Caco-2 (cell line): ENCODE measurements at regions not wholly inside any gene's neighbourhood (a gene's known extent, or its start where the extent isn't known, plus 50 kb on each side); places are given as distances from the start of the nearest gene placed in this dataset.

Experiments used
- BruUV-seq: library from RNA; stranded (reverse); fragments of 400-500 nt; replicated peaks from 2 replicates; lab custom pipeline; 2021; lab: Mats Ljungman, UMichigan
- CTCF ChIA-PET: fragments of 300-600 bp; sonication (Branson Sonifier 250); formaldehyde crosslinking; loops from one replicate; lab custom pipeline; 2022; ENCODE audit warnings: antibody characterized with exemption; lab: Charles Lee
- POLR2A ChIA-PET: fragments of 300-600 bp; sonication (Branson Sonifier 250); formaldehyde crosslinking; loops from one replicate; lab custom pipeline; 2022; ENCODE audit warnings: antibody characterized with exemption; lab: Charles Lee
- DNase-seq, 2 experiments: peaks; one replicate each; pipeline versions ENCODE4 v3.0.0 to v3.0.0-alpha.2; 2020 to 2022
- H3K27me3 ChIP-seq: replicated peaks from 2 replicates; pipeline ENCODE4 v1.6.0; 2011; ENCODE audit warnings: low read length; ENCODE audit not compliant: control insufficient read depth, insufficient read depth
- H3K36me3 ChIP-seq: 2 replicates; pipeline ENCODE4 v1.5.1; 2011; ENCODE audit warnings: low read length; ENCODE audit not compliant: control insufficient read depth, insufficient read depth
- H3K4me1 ChIP-seq: fragments of 250-450 bp; sonication (Bioruptor Pico); 2 replicates; pipeline ENCODE4 v1.5.1; 2020; ENCODE audit warnings: mild to moderate bottlenecking
- H3K4me3 ChIP-seq: 2 replicates; pipeline ENCODE4 v1.5.1; 2011; ENCODE audit warnings: low read depth, mild to moderate bottlenecking, control low read depth, low read length
- H3K9me3 ChIP-seq: fragments of 250-450 bp; sonication (Bioruptor Pico); 2 replicates; pipeline ENCODE4 v1.5.1; 2020; ENCODE audit warnings: mild to moderate bottlenecking, moderate library complexity
- H3K27ac Mint-ChIP-seq: one replicate; pipeline ENCODE4 v1.8.0; 2022; ENCODE audit warnings: mixed read lengths; ENCODE audit not compliant: unreplicated experiment
- H3K27me3 Mint-ChIP-seq: one replicate; pipeline ENCODE4 v1.8.0; 2022; ENCODE audit warnings: mixed read lengths; ENCODE audit not compliant: insufficient read depth, unreplicated experiment
- H3K36me3 Mint-ChIP-seq: one replicate; pipeline ENCODE4 v1.8.0; 2022; ENCODE audit warnings: mild to moderate bottlenecking, mixed read lengths; ENCODE audit not compliant: insufficient read depth, unreplicated experiment
- H3K4me1 Mint-ChIP-seq: one replicate; pipeline ENCODE4 v1.8.0; 2022; ENCODE audit warnings: low read depth, mixed read lengths; ENCODE audit not compliant: unreplicated experiment
- H3K4me3 Mint-ChIP-seq: one replicate; pipeline ENCODE4 v1.8.0; 2022; ENCODE audit warnings: mild to moderate bottlenecking, moderate library complexity, mixed read lengths; ENCODE audit not compliant: unreplicated experiment
- H3K9me3 Mint-ChIP-seq: one replicate; pipeline ENCODE4 v1.8.0; 2022; ENCODE audit warnings: mixed read lengths; ENCODE audit not compliant: unreplicated experiment
- intact Hi-C: fragments of 100-400 bp; cut with micrococcal nuclease; formaldehyde crosslinking; loops from one replicate; pipeline ENCODE4 v1.10.0; 2022; ENCODE audit not compliant: unreplicated experiment
- TF ChIP-seq, protein P1 (sequence below), 2 experiments: fragments of 200-600 bp in 1 of 2; IDR thresholded peaks; 1 replicate in 1 of 2; 2 replicates in 1 of 2; pipeline versions ENCODE4 v1.5.1 to v1.8.0; 2011 to 2022; ENCODE audit warnings: antibody characterized with exemption in 1 of 2, control low read depth in 1 of 2, inconsistent platforms in 1 of 2, low read depth in 1 of 2, low read length in 1 of 2, mild to moderate bottlenecking in 1 of 2, moderate library complexity in 1 of 2; ENCODE audit not compliant: insufficient read depth in 1 of 2, severe bottlenecking in 1 of 2, unreplicated experiment in 1 of 2

DNA sequence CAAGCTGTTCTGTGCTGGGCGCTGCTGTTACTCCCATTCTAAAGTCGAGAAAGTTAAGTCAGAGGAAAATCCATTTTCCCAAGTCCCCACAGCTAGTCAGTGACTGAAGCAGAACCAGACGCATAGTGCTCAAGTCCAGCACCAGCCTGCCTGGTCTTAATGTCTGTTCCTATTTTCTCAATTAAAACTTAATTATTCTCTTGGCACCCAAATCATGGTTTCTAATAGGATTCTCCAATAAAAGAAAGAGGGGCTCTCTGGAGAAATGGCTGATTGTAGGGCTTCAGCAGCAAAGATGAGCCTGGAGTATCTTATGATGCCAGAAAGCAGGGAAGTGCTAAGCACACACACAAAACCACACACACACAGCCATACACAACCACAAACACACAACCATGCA is 531.0 kb upstream of the SALL3 start:
- POLR2A ChIA-PET: no interaction called here
- TF ChIP-seq, protein P1, sequence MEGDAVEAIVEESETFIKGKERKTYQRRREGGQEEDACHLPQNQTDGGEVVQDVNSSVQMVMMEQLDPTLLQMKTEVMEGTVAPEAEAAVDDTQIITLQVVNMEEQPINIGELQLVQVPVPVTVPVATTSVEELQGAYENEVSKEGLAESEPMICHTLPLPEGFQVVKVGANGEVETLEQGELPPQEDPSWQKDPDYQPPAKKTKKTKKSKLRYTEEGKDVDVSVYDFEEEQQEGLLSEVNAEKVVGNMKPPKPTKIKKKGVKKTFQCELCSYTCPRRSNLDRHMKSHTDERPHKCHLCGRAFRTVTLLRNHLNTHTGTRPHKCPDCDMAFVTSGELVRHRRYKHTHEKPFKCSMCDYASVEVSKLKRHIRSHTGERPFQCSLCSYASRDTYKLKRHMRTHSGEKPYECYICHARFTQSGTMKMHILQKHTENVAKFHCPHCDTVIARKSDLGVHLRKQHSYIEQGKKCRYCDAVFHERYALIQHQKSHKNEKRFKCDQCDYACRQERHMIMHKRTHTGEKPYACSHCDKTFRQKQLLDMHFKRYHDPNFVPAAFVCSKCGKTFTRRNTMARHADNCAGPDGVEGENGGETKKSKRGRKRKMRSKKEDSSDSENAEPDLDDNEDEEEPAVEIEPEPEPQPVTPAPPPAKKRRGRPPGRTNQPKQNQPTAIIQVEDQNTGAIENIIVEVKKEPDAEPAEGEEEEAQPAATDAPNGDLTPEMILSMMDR (IDR thresholded peaks at IDR 0.05; ENCODE audit: insufficient read depth in 1 of 2, low read depth in 1 of 2, low read length in 1 of 2, severe bottlenecking in 1 of 2, unreplicated experiment in 1 of 2): no peak
- CTCF ChIA-PET: no interaction called here
- no peaks in the 10 kb centered on the region for H3K27me3 ChIP-seq
- no peaks in the 10 kb centered on the region for H3K36me3 Mint-ChIP-seq
- H3K36me3 ChIP-seq: no peaks in the 10 kb centered on the region
- no peak overlapping the region for H3K4me3 Mint-ChIP-seq
- no peak overlapping the region for H3K4me3 ChIP-seq
- H3K9me3 Mint-ChIP-seq: peaks cover 11% of the 10 kb centered on the region
- H3K9me3 ChIP-seq: no peaks in the 10 kb centered on the region
- no peak for DNase-seq
- H3K27ac Mint-ChIP-seq: no peak overlapping the region
- intact Hi-C loops: no loop called here
- H3K4me1 ChIP-seq: no peaks in the 10 kb centered on the region
- no peaks in the 10 kb centered on the region for H3K4me1 Mint-ChIP-seq
- BruUV-seq: no TSS peak
- H3K27me3 Mint-ChIP-seq: no peaks in the 10 kb centered on the region

DNA sequence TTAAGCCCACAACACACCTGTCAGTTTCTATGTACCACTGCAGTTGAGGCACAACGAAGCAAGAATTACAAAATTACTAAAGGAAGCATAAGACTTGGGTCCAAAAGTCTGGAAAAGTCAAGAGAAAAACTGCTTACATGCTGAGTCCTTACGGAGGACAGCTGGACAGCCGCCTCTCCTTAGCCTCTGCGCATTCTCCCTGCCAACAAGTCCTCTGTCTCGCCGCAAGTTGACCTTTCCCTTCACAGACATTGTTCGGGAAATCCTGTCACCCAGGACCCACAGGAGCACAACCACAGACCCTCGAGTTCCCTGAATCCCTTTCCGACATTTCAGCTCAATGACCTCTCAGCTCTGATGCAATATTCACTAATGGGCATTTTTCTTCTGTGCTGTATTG is 525.4 kb upstream of the SALL3 start:
- Mint-ChIP-seq H3K36me3 (no peaks in the 10 kb centered on the region), H3K27me3 (no peaks in the 10 kb centered on the region), H3K27ac (no peak overlapping the region), H3K4me1 (no peaks in the 10 kb centered on the region), H3K9me3 (no peaks in the 10 kb centered on the region), H3K4me3 (no peak overlapping the region)
- TF ChIP-seq, protein P1 (IDR thresholded peaks at IDR 0.05; ENCODE audit: insufficient read depth in 1 of 2, low read depth in 1 of 2, low read length in 1 of 2, severe bottlenecking in 1 of 2, unreplicated experiment in 1 of 2): no peak
- no TSS peak for BruUV-seq
- Histone ChIP-seq H3K4me3 (no peak overlapping the region), H3K27me3 (no peaks in the 10 kb centered on the region), H3K36me3 (no peaks in the 10 kb centered on the region), H3K4me1 (no peaks in the 10 kb centered on the region), H3K9me3 (no peaks in the 10 kb centered on the region)
- ChIA-PET POLR2A (no interaction called here), CTCF (no interaction called here)
- DNase-seq: no peak
- intact Hi-C loops: no loop called here

- TF ChIP-seq, protein P1 (IDR thresholded peaks at IDR 0.05; ENCODE audit: insufficient read depth in 1 of 2, low read depth in 1 of 2, low read length in 1 of 2, severe bottlenecking in 1 of 2, unreplicated experiment in 1 of 2): no peak
These were observed 524.2 kb upstream of the SALL3 start for GRCh38 chr18:78455386-78455785.

More at GRCh38 chr18:78455386-78455785, 524.2 kb upstream of the SALL3 start:
- no peaks in the 10 kb centered on the region for H3K27me3 ChIP-seq
- Mint-ChIP-seq H3K27ac (no peak overlapping the region), H3K27me3 (no peaks in the 10 kb centered on the region), H3K9me3 (no peaks in the 10 kb centered on the region), H3K4me3 (no peak overlapping the region), H3K4me1 (no peaks in the 10 kb centered on the region), H3K36me3 (no peaks in the 10 kb centered on the region)
- ChIA-PET CTCF (no interaction called here), POLR2A (no interaction called here)
- H3K9me3 ChIP-seq: no peaks in the 10 kb centered on the region
- intact Hi-C loops: no loop called here
- no peaks in the 10 kb centered on the region for H3K4me1 ChIP-seq
- no TSS peak for BruUV-seq
- no peak for DNase-seq
- no peak overlapping the region for H3K4me3 ChIP-seq
- H3K36me3 ChIP-seq: no peaks in the 10 kb centered on the region
